ENCODE measurements at regions not wholly inside any gene's neighbourhood (a gene's known extent, or its start where the extent isn't known, plus 50 kb on each side); places are given as distances from the start of the nearest gene placed in this dataset.

- no peak for DNase-seq
- Mint-ChIP-seq H3K36me3 (ENCODE audit: low read depth) (no peaks in the 10 kb centered on the region), H3K4me1 (ENCODE audit: low read depth) (peaks cover 12% of the 10 kb centered on the region), H3K4me3 (no peak overlapping the region), H3K27me3 (ENCODE audit: insufficient read depth) (no peaks in the 10 kb centered on the region), H3K9me3 (no peaks in the 10 kb centered on the region), H3K27ac (no peak overlapping the region)
- no peak for TF ChIP-seq CTCF (IDR thresholded peaks at IDR 0.05)
These were observed 1503.1 kb downstream of the PCDH9 start for GRCh38 chr13:65727070-65727469.

GRCh38 chr13:65725006-65725405, 1505.1 kb downstream of the PCDH9 start:
- H3K4me3 Mint-ChIP-seq, result no peak overlapping the region
- no peak for DNase-seq
- no peak overlapping the region for H3K27ac Mint-ChIP-seq
- H3K9me3 Mint-ChIP-seq, result no peaks in the 10 kb centered on the region
- TF ChIP-seq CTCF (IDR thresholded peaks at IDR 0.05), result no peak
- no peaks in the 10 kb centered on the region for H3K36me3 Mint-ChIP-seq (ENCODE audit: low read depth)
- no peaks in the 10 kb centered on the region for H3K27me3 Mint-ChIP-seq (ENCODE audit: insufficient read depth)
- peaks cover 12% of the 10 kb centered on the region for H3K4me1 Mint-ChIP-seq (ENCODE audit: low read depth)

DNA sequence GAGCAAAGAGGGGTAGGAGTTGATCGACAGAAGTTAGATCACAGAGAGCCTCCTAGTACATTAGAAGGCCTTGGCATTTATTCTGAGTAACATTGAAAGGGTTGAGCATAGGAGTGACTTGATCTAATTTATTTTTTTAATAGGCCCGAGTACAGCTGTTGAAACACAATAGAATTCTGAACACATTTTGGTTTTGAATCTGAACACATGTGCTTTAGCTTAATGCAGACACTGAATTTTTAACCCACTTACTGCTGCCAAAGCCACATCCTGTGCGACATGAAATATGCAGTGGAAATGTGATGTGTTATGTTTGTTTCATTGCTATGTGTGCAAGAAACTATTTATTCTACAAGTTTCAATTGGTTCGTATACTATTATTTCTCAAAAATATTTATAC, 1505.9 kb downstream of the PCDH9 start:
- no peaks in the 10 kb centered on the region for H3K27me3 Mint-ChIP-seq (ENCODE audit: insufficient read depth)
- H3K4me3 Mint-ChIP-seq, result no peak overlapping the region
- no peak for TF ChIP-seq CTCF (IDR thresholded peaks at IDR 0.05)
- peak overlapping the region; percentile 1; the same call in 1 of the 2 replicates for H3K27ac Mint-ChIP-seq
- peaks cover 12% of the 10 kb centered on the region for H3K4me1 Mint-ChIP-seq (ENCODE audit: low read depth)
- no peaks in the 10 kb centered on the region for H3K9me3 Mint-ChIP-seq
- DNase-seq, result no peak
- no peaks in the 10 kb centered on the region for H3K36me3 Mint-ChIP-seq (ENCODE audit: low read depth)

GRCh38 chr13:65722506-65722905, 1507.6 kb downstream of the PCDH9 start:
- no peak for DNase-seq
- H3K4me1 Mint-ChIP-seq (ENCODE audit: low read depth), result peaks cover 12% of the 10 kb centered on the region
- peaks cover 6% of the 10 kb centered on the region for H3K9me3 Mint-ChIP-seq

DNA sequence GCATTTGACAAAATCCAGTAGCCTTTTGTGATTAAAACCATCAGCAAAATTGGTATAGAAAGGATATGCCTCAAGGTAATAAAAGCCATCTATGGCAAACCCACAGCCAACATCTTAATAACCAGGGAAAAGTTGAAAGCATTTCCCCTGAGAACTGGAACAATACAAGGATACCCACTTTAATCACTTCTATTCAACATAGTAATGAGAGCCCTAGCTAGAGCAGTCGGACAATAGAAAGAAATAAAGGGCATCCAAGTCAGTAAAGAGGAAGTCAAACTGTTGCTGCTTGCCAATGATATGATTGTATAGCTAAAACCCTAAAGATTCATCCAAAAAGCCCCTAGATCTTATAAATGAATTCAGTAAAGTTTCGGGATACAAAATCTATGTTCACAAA, 1510.3 kb downstream of the PCDH9 start:
- Mint-ChIP-seq H3K9me3 (peaks cover 10% of the 10 kb centered on the region), H3K4me3 (no peak overlapping the region), H3K4me1 (ENCODE audit: low read depth) (peaks cover 8% of the 10 kb centered on the region), H3K27me3 (ENCODE audit: insufficient read depth) (no peaks in the 10 kb centered on the region), H3K36me3 (ENCODE audit: low read depth) (peaks cover 8% of the 10 kb centered on the region; the same call in 1 of the 2 replicates), H3K27ac (no peak overlapping the region)
- DNase-seq, result no peak
- TF ChIP-seq CTCF (IDR thresholded peaks at IDR 0.05), result no peak

More at GRCh38 chr13:65722506-65722905, 1507.6 kb downstream of the PCDH9 start:
- Mint-ChIP-seq H3K36me3 (ENCODE audit: low read depth) (peaks cover 6% of the 10 kb centered on the region; the same call in 1 of the 2 replicates), H3K4me3 (no peak overlapping the region), H3K27me3 (ENCODE audit: insufficient read depth) (no peaks in the 10 kb centered on the region), H3K27ac (no peak overlapping the region)
- TF ChIP-seq CTCF (IDR thresholded peaks at IDR 0.05), result no peak

DNA sequence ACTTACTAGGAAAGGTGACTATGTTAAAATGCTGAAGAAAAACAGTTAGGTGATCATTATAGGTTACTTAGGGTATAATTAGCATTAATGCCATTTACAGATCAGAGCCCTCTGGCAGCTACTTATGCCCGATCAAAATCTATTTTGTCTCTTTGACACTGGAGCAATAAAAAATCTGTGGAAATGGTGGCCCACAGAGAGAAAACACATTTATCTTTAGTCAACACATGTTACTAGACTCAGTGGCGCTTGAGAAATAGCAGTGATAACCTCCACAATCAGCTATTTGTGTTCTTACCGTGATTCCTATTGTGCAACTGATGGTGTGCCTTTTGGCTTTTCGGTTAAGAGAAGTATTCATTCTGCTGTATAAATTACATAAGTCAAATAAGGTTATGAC, 1519.6 kb downstream of the PCDH9 start:
- H3K27me3 Mint-ChIP-seq (ENCODE audit: insufficient read depth), result no peaks in the 10 kb centered on the region
- no peak overlapping the region for H3K27ac Mint-ChIP-seq
- H3K4me3 Mint-ChIP-seq, result no peak overlapping the region
- H3K36me3 Mint-ChIP-seq (ENCODE audit: low read depth), result no peaks in the 10 kb centered on the region
- no peak for TF ChIP-seq CTCF (IDR thresholded peaks at IDR 0.05)
- no peaks in the 10 kb centered on the region for H3K9me3 Mint-ChIP-seq
- no peak for DNase-seq
- no peaks in the 10 kb centered on the region for H3K4me1 Mint-ChIP-seq (ENCODE audit: low read depth)
